ENCODE measurements at regions not wholly inside any gene's neighbourhood (a gene's known extent, or its start where the extent isn't known, plus 50 kb on each side); places are given as distances from the start of the nearest gene placed in this dataset.

- TF ChIP-seq EZH2 (IDR thresholded peaks at IDR 0.05; ENCODE audit: borderline replicate concordance, low read depth, low read length, severe bottlenecking) (no peak), CTCF (IDR thresholded peaks at IDR 0.05; ENCODE audit: borderline replicate concordance, extremely low read depth, low read length, poor library complexity, severe bottlenecking) (no peak)
Measured at GRCh38 chr10:75287697-75288096, 51.9 kb upstream of the COMTD1 start.

All from DND-41 (cell line).